HL-60 (cell line): ENCODE measurements at regions not wholly inside any gene's neighbourhood (a gene's known extent, or its start where the extent isn't known, plus 50 kb on each side); places are given as distances from the start of the nearest gene placed in this dataset.

Experiments used
- DNase-seq, 2 experiments: peaks; one replicate each; pipeline ENCODE4 v3.0.0-alpha.2; 2010 to 2020; ENCODE audit warnings: low read depth in 1 of 2, low spot score in 1 of 2
- H3K27ac ChIP-seq: fragments of 250-450 bp; sonication (Bioruptor Pico); replicated peaks from 2 replicates; pipeline ENCODE4 v1.5.1; 2020; ENCODE audit warnings: mild to moderate bottlenecking, moderate library complexity
- H3K27me3 ChIP-seq: fragments of 250-450 bp; sonication (Bioruptor Pico); 2 replicates; pipeline ENCODE4 v1.5.1; 2021; ENCODE audit warnings: mild to moderate bottlenecking, moderate library complexity; ENCODE audit not compliant: insufficient read depth, poor library complexity, severe bottlenecking
- H3K4me3 ChIP-seq: replicated peaks from 2 replicates; pipeline ENCODE4 v1.5.1; 2011; ENCODE audit warnings: mild to moderate bottlenecking, control low read depth, low read length; ENCODE audit not compliant: insufficient read depth
- CTCF ChIP-seq: IDR thresholded peaks from one replicate; pipeline ENCODE4 v1.5.1; 2011; ENCODE audit warnings: low read length, control low read depth, inconsistent platforms; ENCODE audit not compliant: insufficient read depth
- GABPA ChIP-seq: IDR thresholded peaks from 2 replicates; pipeline ENCODE4 v1.6.1; 2012; ENCODE audit warnings: low read depth
- POLR2AphosphoS5 ChIP-seq: IDR thresholded peaks from 2 replicates; pipeline ENCODE4 v1.6.1; 2012; ENCODE audit warnings: low read depth
- REST ChIP-seq: IDR thresholded peaks from 2 replicates; pipeline ENCODE4 v1.6.1; 2012; ENCODE audit warnings: low read depth; ENCODE audit not compliant: insufficient replicate concordance
- SPI1 ChIP-seq: IDR thresholded peaks from 2 replicates; pipeline ENCODE4 v1.6.1; 2012; ENCODE audit warnings: low read depth, mild to moderate bottlenecking, borderline replicate concordance

- no peak for TF ChIP-seq CTCF
- no peak for TF ChIP-seq GABPA
- no peak for TF ChIP-seq SPI1
- no peak for TF ChIP-seq REST
- TF ChIP-seq POLR2AphosphoS5 = no peak
- H3K27me3 ChIP-seq = no peaks in the 10 kb centered on the region
- DNase-seq = no peak
- H3K27ac ChIP-seq = no peak overlapping the region
- H3K4me3 ChIP-seq = no peak overlapping the region
These were observed 1068.3 kb upstream of the EDIL3 start for GRCh38 chr5:85453026-85453349.

- H3K4me3 ChIP-seq = no peak overlapping the region
- H3K27ac ChIP-seq = no peak overlapping the region
These were observed 1073.6 kb upstream of the EDIL3 start for GRCh38 chr5:85458319-85458718.

GRCh38 chr5:85462957-85463356 is 1078.3 kb upstream of the EDIL3 start:
- H3K4me3 ChIP-seq = no peak overlapping the region
- no peak for DNase-seq
- no peaks in the 10 kb centered on the region for H3K27me3 ChIP-seq
- H3K27ac ChIP-seq = no peak overlapping the region
- TF ChIP-seq POLR2AphosphoS5 (no peak), REST (no peak)

More at GRCh38 chr5:85458319-85458718, 1073.6 kb upstream of the EDIL3 start:
- no peak for TF ChIP-seq SPI1
- no peak for TF ChIP-seq POLR2AphosphoS5
- no peak for DNase-seq
- H3K27me3 ChIP-seq = no peaks in the 10 kb centered on the region

- no peak for TF ChIP-seq CTCF
- TF ChIP-seq SPI1 = no peak
- no peak for TF ChIP-seq GABPA
- TF ChIP-seq REST = no peak
- no peak for TF ChIP-seq POLR2AphosphoS5
- no peak overlapping the region for H3K27ac ChIP-seq
- no peak overlapping the region for H3K4me3 ChIP-seq
- H3K27me3 ChIP-seq = no peaks in the 10 kb centered on the region
- no peak for DNase-seq
These were observed 1081.7 kb upstream of the EDIL3 start for GRCh38 chr5:85466423-85466822.
